NCI-H526 (cell line): ENCODE measurements at regions not wholly inside any gene's neighbourhood (a gene's known extent, or its start where the extent isn't known, plus 50 kb on each side); places are given as distances from the start of the nearest gene placed in this dataset.
A peak's percentile ranks its signal among the peaks of the same experiment; 100 is the strongest.
"Not testable (repeated sequence)": the region's sequence is repeated elsewhere in the genome, so short reads cannot be mapped to it uniquely, and the experiment has no call there.

Experiments used
- DNase-seq, 2 experiments: peaks; one replicate each; lab custom pipeline; 2025; lab: John Stamatoyannopoulos, UW

- DNase-seq, result no peak
Measured at GRCh38 chr4:43619219-43619618, 726.7 kb downstream of the GRXCR1 start.

DNA sequence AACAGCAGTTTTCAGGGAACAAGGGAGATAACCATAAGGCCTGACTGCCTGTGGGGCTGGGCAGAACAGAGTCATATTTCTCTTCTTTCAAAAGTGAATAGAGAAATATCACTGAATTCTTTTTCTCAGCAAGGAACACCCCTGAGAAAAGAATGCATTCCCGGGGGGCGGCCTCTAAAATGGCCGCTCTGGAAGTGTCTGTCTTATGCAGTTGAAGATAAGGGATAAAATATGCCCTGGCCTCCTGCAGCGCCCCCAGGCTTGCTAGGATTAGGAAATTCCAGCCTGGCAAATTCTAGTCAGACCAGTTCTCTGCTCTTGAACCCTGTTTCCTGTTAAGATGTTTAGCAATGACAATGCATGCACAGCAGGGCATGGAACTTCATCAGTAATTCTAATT lies 745.4 kb downstream of the GRXCR1 start:
- not testable (repeated sequence) for DNase-seq

- DNase-seq, result no peak
Measured at GRCh38 chr4:43651991-43652390, 759.5 kb downstream of the GRXCR1 start.

DNA sequence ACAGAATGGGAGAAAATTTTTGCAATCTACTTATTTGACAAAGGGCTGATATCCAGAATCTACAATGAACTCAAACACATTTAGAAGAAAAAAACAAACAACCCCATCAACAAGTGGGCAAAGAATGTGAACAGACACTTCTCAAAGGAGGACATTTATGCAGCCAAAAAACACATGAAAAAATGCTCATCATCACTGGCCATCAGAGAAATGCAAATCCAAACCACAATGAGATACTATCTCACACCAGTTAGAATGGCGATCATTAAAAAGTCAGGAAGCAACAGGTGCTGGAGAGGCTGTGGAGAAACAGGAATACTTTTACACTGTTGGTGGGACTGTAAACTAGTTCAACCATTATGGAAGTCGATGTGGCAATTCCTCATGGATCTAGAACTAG lies 767.0 kb downstream of the GRXCR1 start:
- not testable (repeated sequence) for DNase-seq

DNA sequence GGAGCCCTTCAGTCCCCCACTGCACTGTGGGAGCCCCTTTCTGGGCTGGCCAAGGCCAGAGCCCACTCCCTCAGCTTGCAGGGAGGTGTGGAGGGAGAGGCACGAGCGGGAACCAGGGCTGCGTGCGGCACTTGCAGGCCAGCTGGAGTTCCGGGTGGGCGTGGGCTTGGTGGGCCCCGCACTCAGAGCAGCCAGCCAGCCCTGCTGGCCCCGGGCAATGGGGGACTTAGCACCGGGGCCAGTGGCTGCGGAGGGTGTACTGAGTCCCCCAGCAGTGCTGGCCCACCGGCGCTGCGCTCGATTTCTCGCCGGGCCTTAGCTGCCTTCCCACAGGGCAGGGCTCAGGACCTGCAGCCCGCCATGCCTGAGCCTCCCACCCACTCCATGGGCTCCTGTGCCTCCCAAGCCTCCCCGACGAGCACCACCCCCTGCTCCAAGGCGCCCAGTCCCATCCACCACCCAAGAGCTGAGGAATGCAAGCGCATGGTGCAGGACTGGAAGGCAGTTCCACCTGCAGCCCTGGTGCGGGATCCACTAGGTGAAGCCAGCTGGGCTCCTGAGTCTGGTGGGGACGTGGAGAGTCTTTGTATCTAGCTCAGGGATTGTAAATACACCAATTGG lies 776.2 kb downstream of the KCTD8 start:
- DNase-seq, result not testable (repeated sequence)

GRCh38 chr4:43680421-43680820 lies 768.2 kb downstream of the KCTD8 start:
- no peak for DNase-seq

GRCh38 chr4:43682551-43682950 lies 766.1 kb downstream of the KCTD8 start:
- DNase-seq, result no peak

- DNase-seq, result no peak
Measured at GRCh38 chr4:43690116-43690515, 758.5 kb downstream of the KCTD8 start.

DNA sequence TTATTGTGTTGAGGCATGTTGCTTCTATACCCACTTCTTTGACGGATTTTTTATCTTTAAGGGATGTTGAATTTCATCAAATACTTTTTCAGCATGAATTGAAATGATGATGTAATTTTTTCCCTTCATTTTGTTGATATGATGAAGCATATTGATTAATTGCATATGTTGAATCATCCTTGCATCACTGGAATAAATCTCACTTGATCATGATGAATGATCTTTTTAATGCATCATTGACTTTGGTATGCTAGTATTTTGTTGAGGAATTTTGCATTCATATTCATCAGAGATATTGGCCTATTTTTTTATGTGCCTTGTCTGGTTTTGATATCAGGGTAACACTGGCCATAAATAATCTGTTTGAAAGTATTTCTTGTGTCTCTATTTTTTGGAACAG lies 754.7 kb downstream of the KCTD8 start:
- no peak for DNase-seq

- DNase-seq, result no peak
Measured at GRCh38 chr4:43709443-43709842, 739.2 kb downstream of the KCTD8 start.

DNA sequence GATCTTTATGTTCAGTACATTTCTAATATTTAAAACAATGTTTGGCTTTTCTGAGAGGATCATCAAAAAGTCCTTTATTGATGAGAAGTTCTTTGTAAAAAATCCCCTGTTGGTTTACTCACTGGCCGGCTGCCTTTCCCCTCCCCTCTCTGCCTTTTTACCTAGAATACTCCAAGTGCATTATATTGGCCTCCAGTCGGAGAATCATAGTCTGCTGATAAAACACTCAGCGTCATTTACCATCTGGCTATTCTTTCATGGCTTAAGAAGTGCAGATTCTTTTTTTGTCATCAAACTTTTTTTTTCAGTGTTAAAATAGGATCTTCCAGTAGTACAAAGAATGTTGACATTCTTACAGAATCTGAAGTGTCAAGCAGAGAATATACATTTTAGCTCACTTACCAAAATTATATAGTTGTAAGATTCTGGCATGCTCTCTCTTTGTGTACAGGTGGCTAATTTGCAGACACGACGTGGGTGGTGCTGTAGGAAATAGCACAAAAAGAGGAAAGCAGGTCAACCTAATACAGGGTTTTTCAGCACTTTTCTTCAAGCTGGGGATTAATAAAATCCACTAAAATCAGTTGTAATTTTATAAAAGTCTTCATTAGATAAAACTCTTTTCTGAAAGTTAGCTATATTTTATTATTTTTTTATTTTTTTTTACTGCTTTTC lies 731.8 kb downstream of the KCTD8 start:
- no peak for DNase-seq

- no peak for DNase-seq
Measured at GRCh38 chr4:43718369-43718768, 730.2 kb downstream of the KCTD8 start.

- no peak for DNase-seq
Measured at GRCh38 chr4:43732829-43733426, 715.7 kb downstream of the KCTD8 start.

DNA sequence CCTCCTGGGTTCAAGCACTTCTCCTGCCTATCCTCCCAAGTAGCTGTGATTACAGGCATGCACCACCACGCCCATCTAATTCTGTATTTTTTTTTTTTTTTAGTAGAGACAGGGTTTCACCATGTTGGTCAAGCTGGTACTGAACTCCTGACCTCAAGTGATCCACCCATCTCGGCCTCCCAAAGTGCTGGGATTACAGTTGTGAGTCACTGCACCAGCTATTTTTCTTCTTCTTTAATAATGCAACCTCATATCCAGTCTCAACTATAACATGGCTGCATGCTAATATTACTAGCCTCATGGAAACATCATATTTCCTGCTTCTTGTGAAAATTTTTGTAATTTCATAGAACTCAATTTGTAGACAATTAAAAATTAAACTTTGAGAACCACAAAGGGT lies 706.5 kb downstream of the KCTD8 start:
- no peak for DNase-seq

DNA sequence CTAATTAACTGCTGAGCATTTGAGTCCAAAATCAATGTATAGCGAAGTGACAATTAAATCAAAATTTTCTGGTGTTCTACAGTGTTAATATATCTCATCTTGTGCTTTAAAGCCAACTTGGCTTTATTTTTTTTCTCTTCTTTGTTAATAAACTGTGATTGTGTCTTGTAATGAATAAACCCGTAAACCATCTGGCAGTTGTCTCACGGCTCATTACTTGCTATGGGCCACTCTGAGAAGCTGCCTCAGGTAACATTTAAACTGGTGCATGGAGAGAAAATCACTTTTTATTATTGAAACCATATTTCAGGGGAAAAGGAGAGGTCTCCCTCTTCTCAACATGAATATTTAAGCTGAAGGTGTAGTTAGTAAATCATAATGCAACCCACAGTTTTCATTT lies 694.0 kb downstream of the KCTD8 start:
- DNase-seq, result no peak

DNA sequence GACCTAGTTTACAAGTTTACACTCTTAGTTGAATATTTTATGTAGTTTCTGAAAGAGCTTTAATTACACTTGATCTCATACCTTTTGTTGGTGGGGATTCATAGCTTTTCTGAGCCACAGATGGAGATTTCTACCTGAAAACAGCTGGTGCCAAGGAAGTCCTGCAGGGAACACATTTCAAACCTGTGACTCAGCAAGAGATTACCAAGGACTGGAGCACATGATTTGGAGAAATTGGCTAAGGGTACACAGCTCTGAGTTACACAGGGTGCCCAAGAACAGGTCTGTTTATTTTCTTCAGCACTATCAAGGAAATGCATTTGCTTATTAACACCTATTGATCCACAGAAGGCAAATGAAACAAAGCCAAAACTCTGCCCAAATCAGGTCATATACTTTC lies 691.5 kb downstream of the KCTD8 start:
- no peak for DNase-seq

DNA sequence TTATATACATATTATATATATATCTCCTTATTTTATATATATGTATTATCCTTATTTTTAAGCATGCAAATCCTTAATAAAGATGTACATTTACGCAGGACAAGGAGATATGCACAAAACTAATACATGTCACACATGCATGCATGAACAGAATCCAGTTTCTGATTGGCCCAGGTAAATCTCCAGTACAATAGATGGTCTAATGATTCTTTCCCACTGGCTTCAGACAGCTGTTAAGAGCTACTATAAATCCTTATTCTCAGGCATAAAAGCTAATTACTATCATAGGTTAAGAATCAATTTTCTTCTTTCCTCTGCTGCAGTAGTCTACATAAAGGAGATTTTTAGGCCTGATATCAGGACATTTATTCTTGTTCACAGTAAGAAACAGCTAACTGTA lies 689.8 kb downstream of the KCTD8 start:
- DNase-seq, result no peak

GRCh38 chr4:43763029-43763610 lies 685.5 kb downstream of the KCTD8 start:
- no peak for DNase-seq

GRCh38 chr4:43765514-43765913 lies 683.1 kb downstream of the KCTD8 start:
- DNase-seq, result no peak

DNA sequence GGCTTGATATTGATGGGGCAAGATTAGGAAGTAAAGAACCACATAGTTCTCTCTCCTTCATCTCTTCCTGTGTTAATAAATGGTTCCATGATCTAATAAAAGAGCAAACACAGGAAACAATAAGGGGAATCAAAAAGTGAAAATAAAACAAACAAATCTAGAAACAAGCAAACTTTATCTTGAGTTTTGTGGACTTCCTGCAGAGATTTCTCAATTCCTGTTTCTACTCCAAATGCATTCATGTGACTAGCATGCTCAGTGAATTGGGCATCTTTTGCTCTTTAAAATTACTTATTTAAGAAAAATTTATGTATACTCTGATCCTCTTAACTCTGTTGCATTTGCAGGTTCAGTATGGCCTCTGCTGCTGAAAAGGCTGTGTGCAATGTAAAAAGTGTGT lies 682.0 kb downstream of the KCTD8 start:
- no peak for DNase-seq

GRCh38 chr4:43776371-43776770 lies 672.2 kb downstream of the KCTD8 start:
- peak in 1 of 2 experiments; percentile 38 for DNase-seq

GRCh38 chr4:43778187-43778915 lies 670.3 kb downstream of the KCTD8 start:
- DNase-seq, result no peak

GRCh38 chr4:43781125-43781524 lies 667.5 kb downstream of the KCTD8 start:
- no peak for DNase-seq
